ENCODE measurements at regions not wholly inside any gene's neighbourhood (a gene's known extent, or its start where the extent isn't known, plus 50 kb on each side); places are given as distances from the start of the nearest gene placed in this dataset.

- no peak for DNase-seq (ENCODE audit: low read depth, low spot score)
- no peaks in the 10 kb centered on the region for H3K79me2 ChIP-seq (ENCODE audit: control insufficient read depth, insufficient read depth, low read length)
- dilution Hi-C loops (cut with MboI; ENCODE audit: extremely low pct_ligation_motif_present, low sequenced_read_pairs): no loop called here
- no peak overlapping the region for H2AFZ ChIP-seq (ENCODE audit: control insufficient read depth, low read length)
- no peaks in the 10 kb centered on the region for H3K4me1 ChIP-seq (ENCODE audit: control insufficient read depth, extremely low read depth, insufficient read depth, low read length)
- peaks cover 35% of the 10 kb centered on the region for H3K27me3 ChIP-seq (ENCODE audit: control insufficient read depth, extremely low read depth, insufficient read depth, low read length)
- no peak overlapping the region for H3K27ac ChIP-seq (ENCODE audit: control insufficient read depth, insufficient read depth, low read length)
- H3K9ac ChIP-seq (ENCODE audit: control insufficient read depth, extremely low read depth, insufficient read depth, low read length): no peak overlapping the region
- no peaks in the 10 kb centered on the region for H4K20me1 ChIP-seq (ENCODE audit: control insufficient read depth, extremely low read depth, insufficient read depth, low read length)
- no peaks in the 10 kb centered on the region for H3K36me3 ChIP-seq (ENCODE audit: control insufficient read depth in 2 of 2, extremely low read depth in 1 of 2, insufficient read depth in 2 of 2, low read length in 2 of 2)
- H3K9me3 ChIP-seq (ENCODE audit: control insufficient read depth, low read depth, low read length): no peaks in the 10 kb centered on the region
- FAIRE-seq: peak; percentile 29
- no peak overlapping the region for H3K4me2 ChIP-seq (ENCODE audit: control insufficient read depth, extremely low read depth, insufficient read depth, low read depth, low read length)
- H3K4me3 ChIP-seq (ENCODE audit: control insufficient read depth in 2 of 3, extremely low read depth in 1 of 3, insufficient read depth in 2 of 3, low read depth in 1 of 3, low read length in 3 of 3): no peak overlapping the region
- H3K9me1 ChIP-seq (ENCODE audit: control insufficient read depth, extremely low read depth, insufficient read depth, low read length): no peaks in the 10 kb centered on the region
- TF ChIP-seq CTCF (optimal IDR thresholded peaks at IDR 0.05 in 1 of 3, IDR thresholded peaks at IDR 0.05 in 1 of 3, conservative IDR thresholded peaks at IDR 0.05 in 1 of 3; ENCODE audit: extremely low read depth in 1 of 3, insufficient read depth in 2 of 3, low read length in 3 of 3) (peak; percentile 27 to 57 (median 55)), EZH2 (IDR thresholded peaks at IDR 0.05; ENCODE audit: low read length) (no peak)
Observed at GRCh38 chr15:29568840-29569532, 253.3 kb downstream of the TJP1 start.

GRCh38 chr15:29567336-29567735 is 254.9 kb downstream of the TJP1 start:
- H3K9me3 ChIP-seq (ENCODE audit: control insufficient read depth, low read depth, low read length): no peaks in the 10 kb centered on the region
- no peak for DNase-seq (ENCODE audit: low read depth, low spot score)
- FAIRE-seq: no peak
- H3K27ac ChIP-seq (ENCODE audit: control insufficient read depth, insufficient read depth, low read length): no peak overlapping the region
- H3K4me1 ChIP-seq (ENCODE audit: control insufficient read depth, extremely low read depth, insufficient read depth, low read length): no peaks in the 10 kb centered on the region
- TF ChIP-seq EZH2 (IDR thresholded peaks at IDR 0.05; ENCODE audit: low read length): no peak
- TF ChIP-seq CTCF (optimal IDR thresholded peaks at IDR 0.05 in 1 of 3, IDR thresholded peaks at IDR 0.05 in 1 of 3, conservative IDR thresholded peaks at IDR 0.05 in 1 of 3; ENCODE audit: extremely low read depth in 1 of 3, insufficient read depth in 2 of 3, low read length in 3 of 3): no peak
- H3K27me3 ChIP-seq (ENCODE audit: control insufficient read depth, extremely low read depth, insufficient read depth, low read length): peaks cover 35% of the 10 kb centered on the region
- no peak overlapping the region for H3K4me2 ChIP-seq (ENCODE audit: control insufficient read depth, extremely low read depth, insufficient read depth, low read depth, low read length)
- dilution Hi-C loops (cut with MboI; ENCODE audit: extremely low pct_ligation_motif_present, low sequenced_read_pairs): no loop called here
- H3K9ac ChIP-seq (ENCODE audit: control insufficient read depth, extremely low read depth, insufficient read depth, low read length): no peak overlapping the region
- no peaks in the 10 kb centered on the region for H3K9me1 ChIP-seq (ENCODE audit: control insufficient read depth, extremely low read depth, insufficient read depth, low read length)
- no peaks in the 10 kb centered on the region for H4K20me1 ChIP-seq (ENCODE audit: control insufficient read depth, extremely low read depth, insufficient read depth, low read length)
- H3K36me3 ChIP-seq (ENCODE audit: control insufficient read depth in 2 of 2, extremely low read depth in 1 of 2, insufficient read depth in 2 of 2, low read length in 2 of 2): no peaks in the 10 kb centered on the region
- H2AFZ ChIP-seq (ENCODE audit: control insufficient read depth, low read length): no peak overlapping the region
- H3K79me2 ChIP-seq (ENCODE audit: control insufficient read depth, insufficient read depth, low read length): no peaks in the 10 kb centered on the region
- H3K4me3 ChIP-seq (ENCODE audit: control insufficient read depth in 2 of 3, extremely low read depth in 1 of 3, insufficient read depth in 2 of 3, low read depth in 1 of 3, low read length in 3 of 3): no peak overlapping the region
